ENCODE measurements at regions not wholly inside any gene's neighbourhood (a gene's known extent, or its start where the extent isn't known, plus 50 kb on each side); places are given as distances from the start of the nearest gene placed in this dataset.

- TF ChIP-seq POLR2A (IDR thresholded peaks at IDR 0.05; ENCODE audit: low read length) (no peak), GATA1 (IDR thresholded peaks at IDR 0.05; ENCODE audit: low read depth, low read length) (no peak)
Observed at GRCh38 chr12:4118017-4118510, 155.5 kb upstream of the CCND2 start.

All from erythroblast (primary cell).